ENCODE measurements at regions not wholly inside any gene's neighbourhood (a gene's known extent, or its start where the extent isn't known, plus 50 kb on each side); places are given as distances from the start of the nearest gene placed in this dataset.

DNA sequence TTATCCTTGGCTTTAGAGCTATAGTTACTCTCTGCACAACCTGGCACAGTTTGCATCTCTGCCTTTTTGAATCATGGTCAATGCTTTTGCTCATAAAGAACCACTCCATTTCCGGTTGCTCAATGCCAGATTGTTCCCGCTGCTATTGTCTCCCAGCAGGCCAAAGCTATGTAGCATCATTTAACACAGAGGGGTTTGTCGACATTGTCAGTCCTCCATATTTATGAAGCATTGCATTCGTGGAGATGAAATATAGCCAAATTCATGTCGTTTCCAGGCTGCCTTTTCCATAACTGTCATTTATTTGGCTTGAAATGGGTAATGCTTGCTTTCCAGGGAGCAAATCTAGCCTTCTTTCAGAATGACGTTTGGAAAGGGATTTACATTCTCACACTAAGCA is 598.8 kb downstream of the EPHA7 start:
- H3K27me3 ChIP-seq (replicated peaks; ENCODE audit: insufficient read depth, low read depth, low read length, poor library complexity): no peaks in the 10 kb centered on the region
- intact Hi-C loops (cut with micrococcal nuclease; ENCODE audit: unreplicated experiment): no loop called here
- H3K9me3 ChIP-seq (ENCODE audit: low read depth, low read length, poor library complexity, severe bottlenecking): no peaks in the 10 kb centered on the region
- no TSS peak for BruUV-seq (replicated peaks)
- no peaks in the 10 kb centered on the region for H3K4me1 ChIP-seq (ENCODE audit: insufficient read depth, low read length, poor library complexity, severe bottlenecking)
- no peak overlapping the region for H3K4me3 ChIP-seq (ENCODE audit: low read depth, low read length, poor library complexity, severe bottlenecking)
- peak; percentile 66 for DNase-seq (ENCODE audit: low spot score)
- CTCF ChIA-PET: no interaction called here
- POLR2A ChIA-PET (ENCODE audit: low non-redundant PET): no interaction called here
- no peaks in the 10 kb centered on the region for H3K36me3 ChIP-seq (ENCODE audit: insufficient read depth, low read length, poor library complexity, severe bottlenecking)
- TF ChIP-seq, protein P1, sequence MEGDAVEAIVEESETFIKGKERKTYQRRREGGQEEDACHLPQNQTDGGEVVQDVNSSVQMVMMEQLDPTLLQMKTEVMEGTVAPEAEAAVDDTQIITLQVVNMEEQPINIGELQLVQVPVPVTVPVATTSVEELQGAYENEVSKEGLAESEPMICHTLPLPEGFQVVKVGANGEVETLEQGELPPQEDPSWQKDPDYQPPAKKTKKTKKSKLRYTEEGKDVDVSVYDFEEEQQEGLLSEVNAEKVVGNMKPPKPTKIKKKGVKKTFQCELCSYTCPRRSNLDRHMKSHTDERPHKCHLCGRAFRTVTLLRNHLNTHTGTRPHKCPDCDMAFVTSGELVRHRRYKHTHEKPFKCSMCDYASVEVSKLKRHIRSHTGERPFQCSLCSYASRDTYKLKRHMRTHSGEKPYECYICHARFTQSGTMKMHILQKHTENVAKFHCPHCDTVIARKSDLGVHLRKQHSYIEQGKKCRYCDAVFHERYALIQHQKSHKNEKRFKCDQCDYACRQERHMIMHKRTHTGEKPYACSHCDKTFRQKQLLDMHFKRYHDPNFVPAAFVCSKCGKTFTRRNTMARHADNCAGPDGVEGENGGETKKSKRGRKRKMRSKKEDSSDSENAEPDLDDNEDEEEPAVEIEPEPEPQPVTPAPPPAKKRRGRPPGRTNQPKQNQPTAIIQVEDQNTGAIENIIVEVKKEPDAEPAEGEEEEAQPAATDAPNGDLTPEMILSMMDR (conservative IDR thresholded peaks at IDR 0.05; ENCODE audit: low read depth, low read length): no peak
- no peak for TF ChIP-seq EZH2 (IDR thresholded peaks at IDR 0.05; ENCODE audit: borderline replicate concordance, low read depth, low read length, poor library complexity, severe bottlenecking)
- H3K27ac ChIP-seq (ENCODE audit: low read depth, low read length, poor library complexity, severe bottlenecking): no peak overlapping the region

DNA sequence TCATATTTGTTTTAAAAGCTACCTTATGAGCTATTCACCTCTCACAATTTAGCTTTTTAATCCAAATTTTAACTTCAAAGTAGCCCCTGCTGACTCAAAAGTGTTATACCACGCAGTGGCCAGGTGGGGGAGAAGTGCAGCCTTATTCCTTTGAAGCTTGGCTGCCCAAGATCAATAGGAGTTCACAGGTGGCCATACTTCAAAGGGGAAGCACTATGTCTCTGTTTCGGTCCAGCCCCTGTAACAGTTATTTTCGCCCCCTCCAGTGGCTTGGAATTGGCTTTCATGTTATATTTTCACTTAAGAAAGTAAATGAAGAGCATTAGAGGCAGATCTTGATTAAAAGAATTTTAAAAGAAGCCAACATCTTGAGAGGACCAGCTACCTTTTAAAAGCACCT is 608.4 kb downstream of the EPHA7 start:
- Histone ChIP-seq H3K27ac (ENCODE audit: low read depth, low read length, poor library complexity, severe bottlenecking) (no peak overlapping the region), H3K36me3 (ENCODE audit: insufficient read depth, low read length, poor library complexity, severe bottlenecking) (no peaks in the 10 kb centered on the region), H3K4me3 (ENCODE audit: low read depth, low read length, poor library complexity, severe bottlenecking) (no peak overlapping the region), H3K4me1 (ENCODE audit: insufficient read depth, low read length, poor library complexity, severe bottlenecking) (no peaks in the 10 kb centered on the region), H3K9me3 (ENCODE audit: low read depth, low read length, poor library complexity, severe bottlenecking) (no peaks in the 10 kb centered on the region), H3K27me3 (replicated peaks; ENCODE audit: insufficient read depth, low read depth, low read length, poor library complexity) (no peaks in the 10 kb centered on the region)
- BruUV-seq (replicated peaks): no TSS peak
- intact Hi-C loops (cut with micrococcal nuclease; ENCODE audit: unreplicated experiment): loop anchor here (2.0 to 5.0 kb wide), 2 partner anchors 206 to 614 kb away; no protein-coding TSS in a partner anchor
- ChIA-PET CTCF (interaction anchor here (0.5 to 1.1 kb wide), 5 partner anchors 169 to 608 kb away, joined by 3 to 5 read pairs (median 3); no protein-coding TSS in a partner anchor), POLR2A (ENCODE audit: low non-redundant PET) (interaction anchor here (0.7 kb wide), 1 partner anchor 1952 kb away, joined by 3 read pairs; no protein-coding TSS in a partner anchor)
- peak; percentile 60 for DNase-seq (ENCODE audit: low spot score)
- TF ChIP-seq, protein P1 (conservative IDR thresholded peaks at IDR 0.05; ENCODE audit: low read depth, low read length): peak; percentile 72
- no peak for TF ChIP-seq EZH2 (IDR thresholded peaks at IDR 0.05; ENCODE audit: borderline replicate concordance, low read depth, low read length, poor library complexity, severe bottlenecking)

DNA sequence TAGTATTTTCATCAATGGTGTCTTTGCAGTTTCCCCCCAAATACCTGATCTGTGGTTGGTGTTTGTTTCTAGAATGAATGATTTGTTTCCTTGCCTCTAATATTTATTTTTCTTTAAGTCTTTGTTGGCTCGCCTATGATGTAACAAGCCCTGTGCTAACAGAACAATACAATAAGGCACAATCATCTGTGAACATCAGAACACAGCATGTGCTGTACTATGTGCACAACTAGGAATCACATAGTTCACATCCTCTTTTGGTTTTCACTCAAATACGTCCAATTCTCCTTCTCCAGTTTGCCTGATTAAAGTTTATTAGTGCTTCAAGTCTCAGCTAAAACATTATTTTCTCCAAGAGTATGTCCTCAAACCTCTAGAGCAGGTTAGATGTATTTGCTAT is 613.1 kb downstream of the EPHA7 start:
- H3K27ac ChIP-seq (ENCODE audit: low read depth, low read length, poor library complexity, severe bottlenecking): no peak overlapping the region
- no peaks in the 10 kb centered on the region for H3K36me3 ChIP-seq (ENCODE audit: insufficient read depth, low read length, poor library complexity, severe bottlenecking)
- no peak for DNase-seq (ENCODE audit: low spot score)
- H3K4me3 ChIP-seq (ENCODE audit: low read depth, low read length, poor library complexity, severe bottlenecking): no peak overlapping the region
- TF ChIP-seq, protein P1 (conservative IDR thresholded peaks at IDR 0.05; ENCODE audit: low read depth, low read length): no peak
- no peak for TF ChIP-seq EZH2 (IDR thresholded peaks at IDR 0.05; ENCODE audit: borderline replicate concordance, low read depth, low read length, poor library complexity, severe bottlenecking)
- intact Hi-C loops (cut with micrococcal nuclease; ENCODE audit: unreplicated experiment): no loop called here
- no peaks in the 10 kb centered on the region for H3K4me1 ChIP-seq (ENCODE audit: insufficient read depth, low read length, poor library complexity, severe bottlenecking)
- ChIA-PET CTCF (no interaction called here), POLR2A (ENCODE audit: low non-redundant PET) (no interaction called here)
- H3K9me3 ChIP-seq (ENCODE audit: low read depth, low read length, poor library complexity, severe bottlenecking): no peaks in the 10 kb centered on the region
- no TSS peak for BruUV-seq (replicated peaks)
- no peaks in the 10 kb centered on the region for H3K27me3 ChIP-seq (replicated peaks; ENCODE audit: insufficient read depth, low read depth, low read length, poor library complexity)

Measured in A673 (cell line).